GM10266 (cell line): ENCODE measurements at regions not wholly inside any gene's neighbourhood (a gene's known extent, or its start where the extent isn't known, plus 50 kb on each side); places are given as distances from the start of the nearest gene placed in this dataset.

Source experiments
- DNase-seq: peaks from one replicate; pipeline ENCODE4 v3.0.0; 2012; ENCODE audit errors: extremely low spot score
- CTCF ChIP-seq: IDR thresholded peaks from 2 replicates; pipeline ENCODE4 v1.5.1; 2012; ENCODE audit warnings: mild to moderate bottlenecking, low read depth; ENCODE audit not compliant: control insufficient read depth, insufficient read depth; ENCODE audit errors: missing control alignments

DNA sequence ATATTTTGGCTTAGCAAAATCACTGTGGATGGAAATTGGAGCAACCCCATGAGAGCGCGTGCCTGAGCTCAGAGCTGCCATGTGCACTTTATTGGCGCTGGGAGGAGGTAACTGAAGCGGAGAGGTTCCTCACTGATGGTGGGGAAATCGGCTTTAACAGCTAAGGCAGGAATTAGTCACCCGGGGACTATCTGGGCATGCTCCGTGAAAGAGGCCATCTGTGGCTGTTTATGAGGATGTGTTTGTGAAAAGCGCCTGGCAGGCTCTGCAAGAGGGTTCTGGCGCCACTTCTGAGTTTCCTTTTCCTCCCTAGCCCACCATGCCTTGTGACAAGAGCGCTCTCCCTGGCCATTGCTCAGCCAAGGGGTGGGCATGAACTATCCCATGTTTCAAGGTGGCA lies 815.6 kb downstream of the UQCRFS1 start:
- no peak for DNase-seq
- no peak for TF ChIP-seq CTCF

GRCh38 chr19:28396287-28396831 lies 816.6 kb downstream of the UQCRFS1 start:
- no peak for DNase-seq
- no peak for TF ChIP-seq CTCF

- no peak for TF ChIP-seq CTCF
- DNase-seq: no peak
These were observed 818.2 kb downstream of the UQCRFS1 start for GRCh38 chr19:28394725-28395124.

- TF ChIP-seq CTCF: no peak
- DNase-seq: no peak
These were observed 819.2 kb downstream of the UQCRFS1 start for GRCh38 chr19:28393574-28394336.

GRCh38 chr19:28388988-28389387 lies 824.0 kb downstream of the UQCRFS1 start:
- TF ChIP-seq CTCF: no peak
- DNase-seq: no peak

- TF ChIP-seq CTCF: no peak
- DNase-seq: no peak
These were observed 825.4 kb downstream of the UQCRFS1 start for GRCh38 chr19:28387507-28387906.

- no peak for TF ChIP-seq CTCF
- no peak for DNase-seq
These were observed 826.5 kb downstream of the UQCRFS1 start for GRCh38 chr19:28386470-28386869.
